Activated T-cell treated with anti-CD3 and anti-CD28 coated beads for 24 hours (primary cell): ENCODE measurements at regions not wholly inside any gene's neighbourhood (a gene's known extent, or its start where the extent isn't known, plus 50 kb on each side); places are given as distances from the start of the nearest gene placed in this dataset.
"Not testable (repeated sequence)": the region's sequence is repeated elsewhere in the genome, so short reads cannot be mapped to it uniquely, and the experiment has no call there.

Experiments
- DNase-seq: peaks from one replicate; pipeline ENCODE4 v3.0.0-alpha.2; 2020; ENCODE audit warnings: low read depth

DNA sequence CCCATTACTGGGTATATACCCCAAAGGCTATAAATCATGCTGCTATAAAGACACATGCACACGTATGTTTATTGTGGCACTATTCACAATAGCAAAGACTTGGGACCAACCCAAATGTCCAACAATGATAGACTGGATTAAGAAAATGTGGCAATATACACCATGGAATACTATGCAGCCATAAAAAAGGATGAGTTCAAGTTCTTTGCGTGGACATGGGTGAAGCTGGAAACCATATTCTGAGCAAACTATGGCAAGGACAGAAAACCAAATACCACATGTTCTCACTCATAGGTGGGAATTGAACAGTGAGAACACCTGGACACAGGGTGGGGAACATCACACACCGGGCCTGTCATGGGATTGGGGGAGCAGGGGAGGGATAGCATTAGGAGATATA lies 54.4 kb upstream of the MUCL1 start:
- not testable (repeated sequence) for DNase-seq

GRCh38 chr12:54798651-54799050 lies 55.7 kb upstream of the MUCL1 start:
- DNase-seq = no peak

DNA sequence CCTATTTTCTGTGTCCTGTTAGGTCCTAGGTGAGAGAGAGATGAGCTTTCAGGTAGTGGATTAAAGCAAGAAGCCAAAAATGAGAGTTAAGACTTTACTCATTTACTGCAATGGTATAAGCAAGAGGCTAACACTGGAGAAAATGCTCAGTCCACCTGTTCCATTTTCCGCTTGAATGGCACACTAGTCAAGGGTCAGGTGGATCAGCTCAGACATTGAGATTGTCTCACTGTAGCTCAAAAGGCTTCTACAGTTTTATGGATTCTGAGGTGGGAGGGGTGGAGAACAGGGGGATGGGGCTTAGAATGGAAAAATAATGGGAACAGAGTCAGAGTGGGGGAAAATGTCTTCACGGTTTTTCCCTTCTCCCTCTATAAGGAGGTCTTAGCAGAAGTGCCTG lies 57.3 kb upstream of the MUCL1 start:
- DNase-seq = no peak

DNA sequence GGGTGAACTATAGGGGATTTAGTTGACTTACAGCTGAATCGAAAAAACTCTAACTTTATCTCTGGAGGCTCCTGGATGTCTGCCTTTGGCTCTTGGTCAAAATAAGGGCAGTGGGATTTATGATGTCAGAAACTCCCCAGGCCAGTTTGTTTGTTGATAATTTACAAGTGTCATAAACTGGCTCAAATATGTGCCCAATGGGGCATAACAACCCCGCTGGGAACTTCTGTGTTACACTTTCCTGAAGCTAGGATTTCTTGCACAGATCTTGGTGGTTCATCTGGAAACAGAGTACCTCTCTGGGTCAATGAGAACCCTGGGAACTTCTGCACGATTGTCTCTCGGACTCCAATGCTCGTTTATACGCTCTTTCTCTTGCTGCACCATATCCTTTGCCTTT lies 58.7 kb upstream of the MUCL1 start:
- DNase-seq = no peak

- DNase-seq = no peak
These were observed 68.2 kb upstream of the MUCL1 start for GRCh38 chr12:54786081-54786480.

DNA sequence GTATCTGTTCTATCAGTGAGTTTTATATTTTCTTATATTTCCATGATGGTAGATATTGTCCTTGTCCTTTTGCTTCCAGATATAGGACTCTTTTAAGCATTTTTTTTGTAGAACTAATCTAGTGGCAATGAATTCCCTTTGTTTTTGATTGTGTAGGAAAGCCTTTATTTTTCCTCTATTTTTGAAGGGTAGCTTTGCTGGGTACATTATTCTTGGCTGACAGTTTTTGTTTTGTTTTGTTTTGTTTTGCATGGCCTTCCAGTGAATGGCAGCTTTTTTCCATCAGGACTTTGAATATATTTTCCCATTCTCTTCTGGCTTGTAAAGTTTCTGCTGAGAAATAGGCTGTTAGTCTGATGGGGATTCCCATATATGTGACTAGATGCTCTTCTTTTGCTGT lies 70.2 kb upstream of the MUCL1 start:
- no peak for DNase-seq

GRCh38 chr12:54777031-54777430 lies 77.3 kb upstream of the MUCL1 start:
- DNase-seq = not testable (repeated sequence)

DNA sequence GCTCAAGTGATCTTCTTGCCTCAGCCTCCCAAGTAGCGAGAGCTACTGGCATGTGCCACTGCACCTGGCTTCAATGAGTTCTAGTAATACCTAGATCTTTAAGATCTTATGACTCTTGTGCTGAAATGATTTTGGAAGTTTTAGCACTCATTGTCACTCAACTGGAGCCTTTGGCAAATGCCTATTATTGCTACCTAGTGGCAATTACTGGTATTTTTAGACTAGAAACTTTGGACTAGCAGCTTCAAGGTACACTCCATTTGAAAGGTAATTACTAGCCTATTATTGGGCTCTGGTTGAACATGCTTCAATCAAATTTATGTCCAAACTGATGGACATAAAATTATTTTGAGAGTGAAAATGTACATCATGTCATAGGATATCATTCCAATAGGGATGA lies 80.7 kb upstream of the MUCL1 start:
- DNase-seq = no peak

DNA sequence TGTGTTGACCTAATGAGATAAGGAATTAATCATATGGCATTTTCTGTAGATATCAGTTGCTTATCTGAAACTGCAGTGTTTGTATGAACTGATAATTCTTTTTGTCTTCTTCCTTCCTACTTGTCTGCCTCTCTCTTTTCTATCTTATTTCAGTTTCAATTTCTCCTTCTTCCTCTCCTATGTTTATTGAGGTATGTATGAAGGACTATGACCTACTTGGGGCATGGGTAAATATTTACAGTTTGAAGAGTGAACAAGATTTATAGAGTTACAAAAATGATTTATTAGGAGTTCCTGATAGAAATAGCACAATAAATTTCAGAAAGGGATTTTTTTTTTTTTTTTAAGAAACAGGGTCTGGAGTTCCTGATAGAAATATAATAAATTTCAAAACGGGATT lies 88.7 kb upstream of the MUCL1 start:
- no peak for DNase-seq

DNA sequence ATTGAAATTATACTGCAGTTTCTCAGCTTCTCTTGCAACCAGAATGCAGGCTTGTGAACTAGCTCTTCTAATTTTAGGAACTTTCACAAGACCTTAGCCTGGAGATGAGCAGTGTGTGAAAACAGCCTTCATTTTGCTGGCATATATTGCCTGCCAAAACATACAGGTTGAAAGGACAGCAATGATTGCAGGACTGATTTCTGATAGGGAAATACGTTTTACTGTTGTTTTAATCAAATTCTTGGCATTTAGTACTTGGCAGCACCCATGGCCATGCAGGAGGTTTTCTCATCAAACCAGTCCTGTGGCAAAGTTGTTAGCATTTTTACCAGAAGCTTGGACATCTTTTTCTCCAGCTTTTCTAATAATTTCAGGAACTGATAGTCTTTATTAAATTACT lies 91.9 kb upstream of the MUCL1 start:
- DNase-seq = no peak

GRCh38 chr12:54759751-54760150 lies 94.6 kb upstream of the MUCL1 start:
- no peak for DNase-seq

- DNase-seq = no peak
These were observed 102.8 kb upstream of the MUCL1 start for GRCh38 chr12:54751493-54751892.

DNA sequence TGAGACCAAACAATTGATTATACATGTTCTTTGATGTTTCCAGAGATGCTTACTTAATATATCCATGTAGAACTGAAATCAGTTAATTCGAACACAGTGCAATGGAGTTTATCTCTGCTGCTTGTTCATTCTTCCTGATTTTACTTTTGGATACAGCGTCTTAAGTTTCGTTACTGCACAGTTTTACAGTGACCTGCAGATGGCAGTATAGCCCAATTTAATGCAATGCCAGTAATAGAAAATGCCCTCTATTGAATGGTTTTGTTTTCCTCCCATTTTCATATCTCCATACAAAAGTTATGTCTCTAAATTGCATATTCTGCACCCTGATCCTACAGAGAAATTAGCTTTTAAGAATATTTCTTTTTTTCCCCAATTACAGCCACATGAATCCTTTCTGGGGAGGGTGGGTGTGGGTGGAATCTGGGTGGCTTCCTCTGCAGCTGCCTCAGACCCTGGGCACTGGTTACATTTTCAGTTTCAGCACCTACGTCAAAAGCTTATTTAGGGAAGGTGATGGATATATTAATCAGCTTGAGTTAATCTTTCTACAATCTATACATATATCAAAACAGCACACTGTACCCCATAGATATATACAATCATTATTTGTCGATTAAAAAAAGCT lies 101.1 kb upstream of the DCD start:
- peak; percentile 38 for DNase-seq

GRCh38 chr12:54744590-54744989 lies 96.4 kb upstream of the DCD start:
- DNase-seq = no peak

DNA sequence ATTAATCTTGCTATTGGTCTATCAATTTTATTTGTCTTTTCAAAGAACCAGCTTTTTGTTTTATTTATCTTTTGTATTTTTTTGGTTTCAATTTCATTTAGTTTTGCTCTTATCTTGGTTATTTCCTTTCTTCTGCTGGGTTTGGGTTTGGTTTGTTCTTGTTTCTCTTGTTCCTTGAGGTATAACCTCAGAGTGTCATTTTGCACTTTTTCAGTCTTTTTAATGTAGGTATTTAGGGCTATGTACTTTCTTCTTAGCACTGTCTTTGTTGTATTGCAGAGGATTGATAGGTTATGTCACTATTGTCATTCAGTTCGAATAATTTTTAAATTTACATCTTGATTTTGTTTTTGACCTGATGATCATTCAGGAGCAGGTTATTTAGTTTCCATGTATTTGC lies 92.7 kb upstream of the DCD start:
- no peak for DNase-seq

- no peak for DNase-seq
These were observed 88.4 kb upstream of the DCD start for GRCh38 chr12:54736549-54736948.

DNA sequence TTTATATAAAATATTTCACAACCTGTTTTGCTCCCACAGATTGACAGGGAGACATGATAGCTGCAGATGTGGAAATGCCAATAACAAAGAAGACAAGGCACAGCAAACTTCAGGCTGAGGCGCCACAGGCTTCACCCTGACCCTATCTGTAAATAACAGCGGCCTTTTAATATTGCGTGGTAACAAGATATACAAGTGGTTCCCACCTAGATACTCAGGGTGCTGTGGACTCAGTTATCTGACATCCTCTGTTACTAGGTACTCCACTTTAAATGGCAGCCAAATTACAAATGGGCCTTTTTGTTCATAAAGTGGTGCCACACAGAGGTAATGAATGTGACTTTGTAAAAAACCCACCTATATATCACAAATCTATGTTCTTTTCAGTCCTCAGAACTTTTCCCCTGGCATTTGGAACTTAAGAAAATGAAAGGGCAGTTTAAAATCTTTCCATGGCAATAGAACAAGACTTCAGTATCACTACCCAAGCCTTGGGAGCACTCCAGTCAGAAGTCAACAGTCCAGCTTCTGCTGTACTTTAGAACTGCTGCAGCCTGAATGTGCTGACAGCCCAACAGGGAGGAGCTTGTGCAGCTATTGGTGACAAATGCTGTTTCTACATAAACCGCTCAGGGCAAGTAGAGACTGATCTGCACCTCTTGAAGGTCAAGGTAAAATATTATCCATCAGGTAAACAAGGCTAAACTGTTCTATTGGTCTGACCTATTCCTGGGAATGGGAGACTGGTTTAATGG lies 86.2 kb upstream of the DCD start:
- DNase-seq = no peak

- DNase-seq = no peak
These were observed 77.2 kb upstream of the DCD start for GRCh38 chr12:54725233-54725843.

DNA sequence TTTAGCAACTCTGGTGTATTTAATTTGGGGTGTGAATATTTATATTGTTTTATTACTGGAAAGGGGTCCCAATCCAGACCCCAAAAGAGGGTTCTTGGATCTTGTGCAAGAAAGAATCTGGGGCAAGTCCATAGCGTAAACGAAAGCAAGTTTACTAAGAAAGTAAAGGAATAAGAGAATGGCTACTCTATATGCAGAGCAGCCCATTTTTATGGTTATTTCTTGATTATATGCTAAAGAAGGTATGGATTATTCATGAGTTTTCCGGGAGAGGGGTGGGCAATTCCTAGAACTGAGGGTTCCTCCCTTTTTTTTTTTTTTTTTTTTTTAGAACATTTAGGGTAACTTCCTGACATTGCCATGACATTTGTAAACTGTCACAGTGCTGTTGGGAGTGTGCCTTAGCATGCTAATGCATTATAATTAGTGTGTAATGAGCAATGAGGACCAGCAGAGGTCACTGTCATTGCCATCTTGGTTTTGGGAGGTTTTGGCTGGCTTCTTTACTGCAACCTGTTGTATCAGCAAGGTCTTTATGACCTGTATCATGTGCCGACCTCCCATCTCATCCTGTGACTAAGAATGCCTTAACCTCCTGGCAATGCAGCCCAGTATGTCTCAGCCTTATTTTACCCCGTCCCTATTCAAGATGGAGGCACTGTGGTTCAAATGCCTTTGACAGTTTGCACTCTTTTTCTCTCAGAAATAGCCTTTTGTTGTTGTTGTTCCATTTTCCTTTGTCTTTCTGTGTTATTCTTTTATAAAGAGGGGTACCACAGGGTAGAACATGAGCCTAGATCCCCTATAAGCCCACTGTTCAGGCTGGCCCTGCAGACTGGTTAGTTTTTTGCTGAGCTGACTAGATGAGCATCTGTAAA lies 75.5 kb upstream of the DCD start:
- no peak for DNase-seq

DNA sequence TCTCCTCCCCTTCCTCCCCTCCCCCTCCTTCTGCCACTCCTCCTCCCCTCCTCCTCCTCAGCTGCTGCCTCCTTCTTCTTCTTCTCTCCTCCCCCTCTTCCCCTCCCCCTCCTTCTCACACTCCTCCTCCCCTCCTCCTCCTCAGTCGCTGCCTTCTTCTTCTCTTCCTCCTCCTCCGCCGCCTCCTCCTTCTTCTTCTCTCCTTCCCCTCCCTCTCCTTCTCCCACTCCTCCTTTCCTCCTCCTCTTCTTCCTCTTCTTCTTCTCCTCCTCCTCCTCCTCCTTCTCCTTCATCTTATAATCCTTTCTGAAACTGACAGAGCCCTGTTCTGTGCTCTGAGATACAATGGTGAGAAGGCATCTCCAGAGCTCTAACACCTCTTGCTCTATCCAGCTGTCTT lies 73.1 kb upstream of the DCD start:
- no peak for DNase-seq

- no peak for DNase-seq
These were observed 71.5 kb upstream of the DCD start for GRCh38 chr12:54719691-54720090.

DNA sequence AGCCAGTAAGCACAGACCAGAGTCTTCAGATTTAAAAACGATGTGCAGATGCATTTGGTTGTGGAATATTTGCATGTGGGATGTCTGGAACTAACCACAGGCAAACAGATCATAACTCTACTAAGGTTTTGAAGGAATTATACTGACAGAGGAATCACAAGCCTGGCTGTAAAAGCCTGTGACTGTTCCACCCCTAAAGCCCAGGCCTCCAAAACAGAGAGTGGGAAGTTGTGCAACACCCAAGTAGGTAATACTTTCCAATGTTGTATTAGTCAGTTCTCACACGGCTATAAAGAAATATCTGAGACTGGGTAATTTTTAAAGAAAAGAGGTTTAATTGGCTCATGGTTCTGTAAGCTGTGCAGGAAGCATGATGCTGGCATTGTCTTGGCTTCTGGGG lies 68.1 kb upstream of the DCD start:
- no peak for DNase-seq

DNA sequence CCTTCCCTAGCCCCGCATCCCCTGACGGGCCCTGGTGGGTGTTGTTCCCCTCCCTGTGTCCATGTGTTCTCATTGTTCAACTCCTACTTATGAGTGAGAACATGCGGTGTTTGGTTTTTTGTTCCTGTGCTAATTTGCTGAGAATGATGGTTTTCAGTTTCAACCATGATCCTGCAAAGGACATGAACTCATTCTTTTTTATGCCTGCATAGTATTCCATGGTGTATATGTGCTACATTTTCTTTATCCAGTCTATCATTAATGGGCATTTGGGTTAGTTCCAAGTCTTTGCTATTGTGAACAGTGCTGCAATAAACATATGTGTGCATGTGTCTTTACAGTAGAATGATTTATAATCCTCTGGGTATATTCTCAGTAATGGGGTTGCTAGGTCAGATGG lies 65.7 kb upstream of the DCD start:
- DNase-seq = not testable (repeated sequence)
